Hepatocyte (in vitro differentiated cells): ENCODE measurements at regions not wholly inside any gene's neighbourhood (a gene's known extent, or its start where the extent isn't known, plus 50 kb on each side); places are given as distances from the start of the nearest gene placed in this dataset.
A peak's percentile ranks its signal among the peaks of the same experiment; 100 is the strongest.

Source experiments
- DNase-seq: peaks from one replicate; pipeline ENCODE4 v3.0.0-alpha.2; 2016; ENCODE audit warnings: low spot score
- H2AFZ ChIP-seq: fragments of 200-600 bp; sonication (generic); 2 replicates; pipeline ENCODE4 v1.6.0; 2016; ENCODE audit warnings: antibody characterized with exemption, mild to moderate bottlenecking
- H3K27ac ChIP-seq: fragments of 200-600 bp; sonication (generic); 2 replicates; pipeline ENCODE4 v1.5.1; 2016; ENCODE audit warnings: mild to moderate bottlenecking
- H3K27me3 ChIP-seq: fragments of 200-600 bp; sonication (generic); 2 replicates; pipeline ENCODE4 v1.6.1; 2016
- H3K36me3 ChIP-seq: fragments of 200-600 bp; sonication (generic); replicated peaks from 2 replicates; pipeline ENCODE4 v1.5.1; 2016; ENCODE audit warnings: low read depth; ENCODE audit not compliant: insufficient read depth
- H3K4me1 ChIP-seq: fragments of 200-600 bp; sonication (generic); 2 replicates; pipeline ENCODE4 v1.5.1; 2016; ENCODE audit warnings: mild to moderate bottlenecking, moderate library complexity; ENCODE audit not compliant: insufficient read depth
- H3K4me2 ChIP-seq: fragments of 200-600 bp; sonication (generic); 2 replicates; pipeline ENCODE4 v1.6.0; 2016
- H3K4me3 ChIP-seq: fragments of 200-600 bp; sonication (generic); 2 replicates; pipeline ENCODE4 v1.5.1; 2016; ENCODE audit warnings: mild to moderate bottlenecking
- H3K79me2 ChIP-seq: fragments of 200-600 bp; sonication (generic); 2 replicates; pipeline ENCODE4 v1.6.0; 2017; ENCODE audit warnings: mild to moderate bottlenecking
- H3K9me2 ChIP-seq: fragments of 200-600 bp; sonication (generic); replicated peaks from 2 replicates; pipeline ENCODE4 v1.6.0; 2017; ENCODE audit warnings: mild to moderate bottlenecking; ENCODE audit not compliant: insufficient read depth
- H3K9me3 ChIP-seq: fragments of 200-600 bp; sonication (generic); 2 replicates; pipeline ENCODE4 v1.5.1; 2016; ENCODE audit warnings: low read depth, mild to moderate bottlenecking
- H4K20me1 ChIP-seq: fragments of 200-600 bp; sonication (generic); 2 replicates; pipeline ENCODE4 v1.6.0; 2016; ENCODE audit warnings: mild to moderate bottlenecking; ENCODE audit not compliant: insufficient read depth, poor library complexity, severe bottlenecking
- CTCF ChIP-seq: fragments of 200-600 bp; sonication (generic); IDR thresholded peaks from 2 replicates; pipeline ENCODE4 v1.5.1; 2016; ENCODE audit warnings: antibody characterized with exemption, mild to moderate bottlenecking; ENCODE audit not compliant: poor library complexity
- EZH2 ChIP-seq: fragments of 200-600 bp; sonication (generic); IDR thresholded peaks from 2 replicates; pipeline ENCODE4 v1.6.1; 2016; ENCODE audit warnings: antibody characterized with exemption, mild to moderate bottlenecking, borderline replicate concordance
- EZH2phosphoT487 ChIP-seq: fragments of 200-600 bp; sonication (generic); IDR thresholded peaks from one replicate; pipeline ENCODE4 v1.6.1; 2018; ENCODE audit warnings: antibody characterized with exemption, mild to moderate bottlenecking, low read depth, moderate library complexity; ENCODE audit not compliant: unreplicated experiment, severe bottlenecking
- WGBS: methylation state at CpG from one replicate; pipeline ENCODE4 v1.1.6; 2016; ENCODE audit warnings: low lambda C conversion rate; ENCODE audit errors: missing lambda C conversion rate; 5-methylcytosine and 5-hydroxymethylcytosine counted together

GRCh38 chr15:46293550-46293949 lies 658.7 kb downstream of the SQOR start:
- Histone ChIP-seq H2AFZ (peak overlapping the region; percentile 24), H3K9me3 (no peaks in the 10 kb centered on the region), H3K79me2 (no peaks in the 10 kb centered on the region), H3K9me2 (no peaks in the 10 kb centered on the region), H3K4me2 (no peak overlapping the region), H3K4me3 (no peak overlapping the region), H4K20me1 (no peaks in the 10 kb centered on the region), H3K4me1 (peaks cover 7% of the 10 kb centered on the region), H3K27ac (no peak overlapping the region), H3K27me3 (no peaks in the 10 kb centered on the region), H3K36me3 (no peaks in the 10 kb centered on the region)
- no peak for TF ChIP-seq CTCF
- no peak for TF ChIP-seq EZH2
- no peak for TF ChIP-seq EZH2phosphoT487
- DNase-seq, result no peak
- 93% methylated on average over 3 of the region's 3 CpGs for WGBS

- no peak for TF ChIP-seq EZH2phosphoT487
- TF ChIP-seq CTCF, result no peak
- TF ChIP-seq EZH2, result no peak
- H3K36me3 ChIP-seq, result no peaks in the 10 kb centered on the region
- no peaks in the 10 kb centered on the region for H4K20me1 ChIP-seq
- H3K9me2 ChIP-seq, result no peaks in the 10 kb centered on the region
- peaks cover 15% of the 10 kb centered on the region for H3K4me1 ChIP-seq
- DNase-seq, result no peak
- H2AFZ ChIP-seq, result no peak overlapping the region
- no peak overlapping the region for H3K4me2 ChIP-seq
- H3K9me3 ChIP-seq, result no peaks in the 10 kb centered on the region
- H3K27me3 ChIP-seq, result no peaks in the 10 kb centered on the region
- no peaks in the 10 kb centered on the region for H3K79me2 ChIP-seq
- 82% methylated on average over 8 of the region's 8 CpGs for WGBS
- no peak overlapping the region for H3K4me3 ChIP-seq
- H3K27ac ChIP-seq, result no peak overlapping the region
Observed at GRCh38 chr15:46296002-46296401, 661.2 kb downstream of the SQOR start.

GRCh38 chr15:46296797-46297196 lies 662.0 kb downstream of the SQOR start:
- 92% methylated on average over 2 of the region's 2 CpGs for WGBS
- no peaks in the 10 kb centered on the region for H4K20me1 ChIP-seq
- no peaks in the 10 kb centered on the region for H3K79me2 ChIP-seq

More at GRCh38 chr15:46296797-46297196, 662.0 kb downstream of the SQOR start:
- H3K27ac ChIP-seq, result no peak overlapping the region
- H3K4me2 ChIP-seq, result no peak overlapping the region
- no peaks in the 10 kb centered on the region for H3K9me2 ChIP-seq
- no peak overlapping the region for H3K4me3 ChIP-seq
- no peaks in the 10 kb centered on the region for H3K36me3 ChIP-seq
- no peak overlapping the region for H2AFZ ChIP-seq
- H3K4me1 ChIP-seq, result peaks cover 14% of the 10 kb centered on the region
- TF ChIP-seq EZH2phosphoT487 (no peak), CTCF (no peak), EZH2 (no peak)
- H3K27me3 ChIP-seq, result no peaks in the 10 kb centered on the region
- no peak for DNase-seq
- H3K9me3 ChIP-seq, result no peaks in the 10 kb centered on the region
